SK-N-DZ (cell line): ENCODE measurements at regions not wholly inside any gene's neighbourhood (a gene's known extent, or its start where the extent isn't known, plus 50 kb on each side); places are given as distances from the start of the nearest gene placed in this dataset.

ENCODE experiments used
- DNase-seq: peaks from one replicate; pipeline ENCODE4 v3.0.0-alpha.2; 2015; ENCODE audit warnings: low spot score

- no peak for DNase-seq
Measured at GRCh38 chrX:39967348-39967747, 130.4 kb downstream of the BCOR start.

GRCh38 chrX:39969099-39969818, 128.5 kb downstream of the BCOR start:
- DNase-seq, result peak; percentile 68

- DNase-seq, result no peak
Measured at GRCh38 chrX:39969819-39970504, 127.8 kb downstream of the BCOR start.

GRCh38 chrX:39971760-39972159, 126.0 kb downstream of the BCOR start:
- no peak for DNase-seq

- no peak for DNase-seq
Measured at GRCh38 chrX:39972340-39972739, 125.4 kb downstream of the BCOR start.

GRCh38 chrX:39973810-39974209, 123.9 kb downstream of the BCOR start:
- DNase-seq, result no peak

- DNase-seq, result no peak
Measured at GRCh38 chrX:39974270-39974669, 123.5 kb downstream of the BCOR start.

- DNase-seq, result no peak
Measured at GRCh38 chrX:39975101-39975925, 122.4 kb downstream of the BCOR start.

- DNase-seq, result no peak
Measured at GRCh38 chrX:39981946-39982345, 115.8 kb downstream of the BCOR start.

GRCh38 chrX:39982948-39983347, 114.8 kb downstream of the BCOR start:
- no peak for DNase-seq

GRCh38 chrX:39983715-39984114, 114.0 kb downstream of the BCOR start:
- no peak for DNase-seq

- no peak for DNase-seq
Measured at GRCh38 chrX:39984191-39984956, 113.4 kb downstream of the BCOR start.

GRCh38 chrX:39985071-39985470, 112.7 kb downstream of the BCOR start:
- no peak for DNase-seq

GRCh38 chrX:39985551-39985950, 112.2 kb downstream of the BCOR start:
- no peak for DNase-seq

GRCh38 chrX:39988496-39988895, 109.3 kb downstream of the BCOR start:
- DNase-seq, result no peak

GRCh38 chrX:39990388-39990787, 107.4 kb downstream of the BCOR start:
- no peak for DNase-seq

GRCh38 chrX:39992300-39992699, 105.5 kb downstream of the BCOR start:
- DNase-seq, result no peak

GRCh38 chrX:39995457-39995856, 102.3 kb downstream of the BCOR start:
- no peak for DNase-seq

GRCh38 chrX:39996536-39996935, 101.2 kb downstream of the BCOR start:
- no peak for DNase-seq

- DNase-seq, result no peak
Measured at GRCh38 chrX:39998636-39999406, 98.9 kb downstream of the BCOR start.
